ENCODE measurements at regions not wholly inside any gene's neighbourhood (a gene's known extent, or its start where the extent isn't known, plus 50 kb on each side); places are given as distances from the start of the nearest gene placed in this dataset.
"Not testable (repeated sequence)": the region's sequence is repeated elsewhere in the genome, so short reads cannot be mapped to it uniquely, and the experiment has no call there.

GRCh38 chr4:63226229-63226628 is 1183.0 kb downstream of the TECRL start:
- no peak for DNase-seq

- no peak for DNase-seq
These were observed 1186.8 kb downstream of the TECRL start for GRCh38 chr4:63222466-63222865.

GRCh38 chr4:63221477-63221876 is 1187.8 kb downstream of the TECRL start:
- no peak for DNase-seq

- DNase-seq = no peak
These were observed 1190.4 kb downstream of the TECRL start for GRCh38 chr4:63218856-63219255.

GRCh38 chr4:63214076-63214475 is 1195.2 kb downstream of the TECRL start:
- DNase-seq = no peak

- DNase-seq = no peak
These were observed 1197.3 kb downstream of the TECRL start for GRCh38 chr4:63211776-63212479.

GRCh38 chr4:63211375-63211774 is 1197.9 kb downstream of the TECRL start:
- DNase-seq = no peak

- not testable (repeated sequence) for DNase-seq
These were observed 1216.2 kb downstream of the TECRL start for GRCh38 chr4:63193029-63193428.

GRCh38 chr4:63171341-63171740 is 1237.9 kb downstream of the TECRL start:
- no peak for DNase-seq

- no peak for DNase-seq
These were observed 1238.3 kb downstream of the TECRL start for GRCh38 chr4:63170923-63171322.

- DNase-seq = no peak
These were observed 1239.4 kb downstream of the TECRL start for GRCh38 chr4:63169836-63170235.

GRCh38 chr4:63155561-63155960 is 1253.7 kb downstream of the TECRL start:
- no peak for DNase-seq

- no peak for DNase-seq
These were observed 1285.8 kb downstream of the TECRL start for GRCh38 chr4:63123441-63123840.

- DNase-seq = no peak
These were observed 1286.3 kb downstream of the TECRL start for GRCh38 chr4:63122955-63123354.

- DNase-seq = no peak
These were observed 1302.7 kb downstream of the TECRL start for GRCh38 chr4:63106600-63106999.

- DNase-seq = no peak
These were observed 1303.4 kb downstream of the TECRL start for GRCh38 chr4:63105839-63106238.

- DNase-seq = no peak
These were observed 1318.6 kb downstream of the TECRL start for GRCh38 chr4:63090641-63091040.

GRCh38 chr4:63085091-63085490 is 1324.2 kb downstream of the TECRL start:
- no peak for DNase-seq

- no peak for DNase-seq
These were observed 1328.3 kb downstream of the TECRL start for GRCh38 chr4:63080934-63081333.

- DNase-seq = no peak
These were observed 1345.5 kb downstream of the TECRL start for GRCh38 chr4:63063760-63064159.

- not testable (repeated sequence) for DNase-seq
These were observed 1346.4 kb downstream of the TECRL start for GRCh38 chr4:63062891-63063290.

GRCh38 chr4:63049726-63050125 is 1359.5 kb downstream of the TECRL start:
- DNase-seq = no peak

GRCh38 chr4:63049278-63049677 is 1360.0 kb downstream of the TECRL start:
- no peak for DNase-seq

GRCh38 chr4:63036159-63036866 is 1372.9 kb downstream of the TECRL start:
- no peak for DNase-seq

- DNase-seq = no peak
These were observed 1379.9 kb downstream of the TECRL start for GRCh38 chr4:63029380-63029779.

Data from HCEC 1CT (cell line).